ENCODE measurements at regions not wholly inside any gene's neighbourhood (a gene's known extent, or its start where the extent isn't known, plus 50 kb on each side); places are given as distances from the start of the nearest gene placed in this dataset.
"Not testable (repeated sequence)": the region's sequence is repeated elsewhere in the genome, so short reads cannot be mapped to it uniquely, and the experiment has no call there.

GRCh38 chr18:1267021-1267420 lies 362.4 kb downstream of the ADCYAP1 start:
- Mint-ChIP-seq H3K27me3 (ENCODE audit: low read depth) (no peaks in the 10 kb centered on the region), H3K4me1 (ENCODE audit: low read depth) (no peaks in the 10 kb centered on the region), H3K4me3 (no peak overlapping the region), H3K27ac (no peak overlapping the region), H3K36me3 (ENCODE audit: low read depth) (no peaks in the 10 kb centered on the region), H3K9me3 (ENCODE audit: insufficient read depth) (no peaks in the 10 kb centered on the region)
- DNase-seq (no peak), ATAC-seq (no peak)
- ChIA-PET POLR2A (no interaction called here), CTCF (no interaction called here)

GRCh38 chr18:1270081-1270480 lies 365.4 kb downstream of the ADCYAP1 start:
- no peaks in the 10 kb centered on the region for H3K27me3 Mint-ChIP-seq (ENCODE audit: low read depth)
- no peak overlapping the region for H3K27ac Mint-ChIP-seq
- POLR2A ChIA-PET, result no interaction called here
- no peak for ATAC-seq
- DNase-seq, result no peak
- peaks cover 1% of the 10 kb centered on the region for H3K9me3 Mint-ChIP-seq (ENCODE audit: insufficient read depth)
- no peaks in the 10 kb centered on the region for H3K36me3 Mint-ChIP-seq (ENCODE audit: low read depth)
- no peak overlapping the region for H3K4me3 Mint-ChIP-seq
- no peaks in the 10 kb centered on the region for H3K4me1 Mint-ChIP-seq (ENCODE audit: low read depth)
- CTCF ChIA-PET, result no interaction called here

- POLR2A ChIA-PET, result no interaction called here
- Mint-ChIP-seq H3K4me1 (ENCODE audit: low read depth) (no peaks in the 10 kb centered on the region), H3K4me3 (no peak overlapping the region), H3K27me3 (ENCODE audit: low read depth) (no peaks in the 10 kb centered on the region), H3K36me3 (ENCODE audit: low read depth) (no peaks in the 10 kb centered on the region), H3K9me3 (ENCODE audit: insufficient read depth) (peaks cover 6% of the 10 kb centered on the region), H3K27ac (no peak overlapping the region)
- CTCF ChIA-PET, result no interaction called here
- DNase-seq, result no peak
- no peak for ATAC-seq
Measured at GRCh38 chr18:1273469-1273868, 368.8 kb downstream of the ADCYAP1 start.

DNA sequence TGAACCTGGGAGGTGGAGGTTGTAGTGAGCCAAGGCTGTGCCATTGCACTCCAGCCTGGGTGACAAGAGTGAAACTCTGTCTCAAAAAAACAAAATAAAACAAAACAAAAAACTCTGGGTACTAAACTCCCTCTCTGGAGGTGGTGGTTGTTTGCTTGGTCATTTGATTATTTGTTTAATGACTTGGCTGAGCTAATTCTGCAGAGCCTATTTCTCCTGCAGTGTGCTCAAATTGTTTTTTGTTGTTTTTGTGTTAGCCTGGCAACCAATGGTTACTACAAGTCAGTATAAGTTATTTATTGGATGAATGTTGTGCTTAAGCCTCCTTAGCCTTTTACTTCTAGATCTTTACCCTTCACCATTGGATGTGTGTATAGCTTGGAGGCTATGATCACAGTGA lies 387.5 kb downstream of the ADCYAP1 start:
- no peaks in the 10 kb centered on the region for H3K36me3 Mint-ChIP-seq (ENCODE audit: low read depth)
- ATAC-seq, result no peak
- no peaks in the 10 kb centered on the region for H3K27me3 Mint-ChIP-seq (ENCODE audit: low read depth)
- no peaks in the 10 kb centered on the region for H3K4me1 Mint-ChIP-seq (ENCODE audit: low read depth)
- peaks cover 6% of the 10 kb centered on the region for H3K9me3 Mint-ChIP-seq (ENCODE audit: insufficient read depth)
- POLR2A ChIA-PET, result no interaction called here
- CTCF ChIA-PET, result no interaction called here
- no peak overlapping the region for H3K4me3 Mint-ChIP-seq
- no peak overlapping the region for H3K27ac Mint-ChIP-seq
- no peak for DNase-seq

- no peaks in the 10 kb centered on the region for H3K4me1 Mint-ChIP-seq (ENCODE audit: low read depth)
Measured at GRCh38 chr18:1294229-1294628, 389.6 kb downstream of the ADCYAP1 start.

GRCh38 chr18:1296237-1296636 lies 391.6 kb downstream of the ADCYAP1 start:
- no peak overlapping the region for H3K4me3 Mint-ChIP-seq
- POLR2A ChIA-PET, result no interaction called here
- DNase-seq, result no peak
- no peaks in the 10 kb centered on the region for H3K4me1 Mint-ChIP-seq (ENCODE audit: low read depth)
- no peak for ATAC-seq
- CTCF ChIA-PET, result no interaction called here
- no peak overlapping the region for H3K27ac Mint-ChIP-seq
- H3K9me3 Mint-ChIP-seq (ENCODE audit: insufficient read depth), result peaks cover 2% of the 10 kb centered on the region
- no peaks in the 10 kb centered on the region for H3K27me3 Mint-ChIP-seq (ENCODE audit: low read depth)
- no peaks in the 10 kb centered on the region for H3K36me3 Mint-ChIP-seq (ENCODE audit: low read depth)

More at GRCh38 chr18:1294229-1294628, 389.6 kb downstream of the ADCYAP1 start:
- Mint-ChIP-seq H3K27me3 (ENCODE audit: low read depth) (no peaks in the 10 kb centered on the region), H3K36me3 (ENCODE audit: low read depth) (no peaks in the 10 kb centered on the region), H3K9me3 (ENCODE audit: insufficient read depth) (no peaks in the 10 kb centered on the region), H3K4me3 (no peak overlapping the region), H3K27ac (no peak overlapping the region)
- ChIA-PET POLR2A (no interaction called here), CTCF (no interaction called here)
- DNase-seq (no peak), ATAC-seq (no peak)

GRCh38 chr18:1302861-1303260 lies 398.2 kb downstream of the ADCYAP1 start:
- Mint-ChIP-seq H3K27ac (no peak overlapping the region), H3K27me3 (ENCODE audit: low read depth) (no peaks in the 10 kb centered on the region), H3K36me3 (ENCODE audit: low read depth) (no peaks in the 10 kb centered on the region), H3K9me3 (ENCODE audit: insufficient read depth) (peaks cover 9% of the 10 kb centered on the region), H3K4me3 (no peak overlapping the region), H3K4me1 (ENCODE audit: low read depth) (no peaks in the 10 kb centered on the region)
- no peak for DNase-seq
- ATAC-seq, result no peak
- CTCF ChIA-PET, result no interaction called here
- POLR2A ChIA-PET, result no interaction called here

GRCh38 chr18:1304392-1304992 lies 399.8 kb downstream of the ADCYAP1 start:
- ChIA-PET POLR2A (no interaction called here), CTCF (no interaction called here)
- Mint-ChIP-seq H3K27me3 (ENCODE audit: low read depth) (no peaks in the 10 kb centered on the region), H3K27ac (no peak overlapping the region), H3K4me3 (no peak overlapping the region), H3K9me3 (ENCODE audit: insufficient read depth) (peaks cover 9% of the 10 kb centered on the region), H3K4me1 (ENCODE audit: low read depth) (no peaks in the 10 kb centered on the region), H3K36me3 (ENCODE audit: low read depth) (no peaks in the 10 kb centered on the region)
- ATAC-seq (no peak), DNase-seq (no peak)

DNA sequence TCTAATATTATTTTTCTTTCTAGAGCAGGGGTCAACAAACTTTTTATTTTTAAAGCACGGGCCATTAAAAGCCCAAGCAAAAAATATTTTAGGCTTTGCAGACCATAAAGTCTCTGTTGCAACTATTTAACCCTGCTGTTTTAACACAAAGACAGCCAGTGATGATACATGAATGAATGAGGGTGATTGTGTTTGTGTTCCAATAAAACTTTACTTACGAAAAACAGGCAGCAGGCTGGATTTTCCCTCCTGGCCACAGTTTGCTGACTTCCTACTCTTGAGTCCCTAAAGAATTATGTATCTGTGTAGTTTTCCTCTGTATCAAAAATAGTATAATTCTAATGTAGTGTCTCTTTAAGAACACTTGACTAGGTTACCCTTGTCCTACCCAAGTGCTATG lies 402.0 kb downstream of the ADCYAP1 start:
- H3K4me3 Mint-ChIP-seq, result no peak overlapping the region
- no peak overlapping the region for H3K27ac Mint-ChIP-seq
- H3K36me3 Mint-ChIP-seq (ENCODE audit: low read depth), result no peaks in the 10 kb centered on the region
- H3K27me3 Mint-ChIP-seq (ENCODE audit: low read depth), result no peaks in the 10 kb centered on the region
- H3K9me3 Mint-ChIP-seq (ENCODE audit: insufficient read depth), result peaks cover 4% of the 10 kb centered on the region
- no peaks in the 10 kb centered on the region for H3K4me1 Mint-ChIP-seq (ENCODE audit: low read depth)
- no peak for ATAC-seq
- ChIA-PET CTCF (no interaction called here), POLR2A (no interaction called here)
- DNase-seq, result no peak

- Mint-ChIP-seq H3K4me1 (ENCODE audit: low read depth) (no peaks in the 10 kb centered on the region), H3K27ac (no peak overlapping the region), H3K4me3 (no peak overlapping the region), H3K36me3 (ENCODE audit: low read depth) (no peaks in the 10 kb centered on the region), H3K9me3 (ENCODE audit: insufficient read depth) (peaks cover 4% of the 10 kb centered on the region), H3K27me3 (ENCODE audit: low read depth) (no peaks in the 10 kb centered on the region)
- ATAC-seq, result no peak
- no peak for DNase-seq
- ChIA-PET CTCF (no interaction called here), POLR2A (no interaction called here)
Measured at GRCh38 chr18:1308686-1309085, 404.0 kb downstream of the ADCYAP1 start.

DNA sequence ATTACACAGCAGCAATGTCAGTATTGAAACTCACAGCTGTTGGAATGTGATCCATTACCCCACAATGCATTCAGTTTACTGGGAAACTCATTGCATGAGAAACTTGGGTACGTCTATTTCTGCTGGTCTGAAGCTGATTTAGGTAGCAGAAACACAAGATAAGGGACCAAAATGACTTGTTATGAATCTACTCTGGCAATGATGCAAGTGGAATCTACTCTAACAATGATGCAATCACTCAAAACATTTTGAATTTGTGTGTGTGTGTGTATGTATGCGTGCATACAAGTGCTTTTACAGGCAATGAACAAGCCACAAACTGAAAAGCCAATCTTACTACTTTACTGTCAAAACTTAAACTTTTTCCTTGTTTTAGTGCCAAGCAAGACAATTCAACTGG lies 406.7 kb downstream of the ADCYAP1 start:
- Mint-ChIP-seq H3K27ac (no peak overlapping the region), H3K27me3 (ENCODE audit: low read depth) (no peaks in the 10 kb centered on the region), H3K36me3 (ENCODE audit: low read depth) (no peaks in the 10 kb centered on the region), H3K9me3 (ENCODE audit: insufficient read depth) (peaks cover 4% of the 10 kb centered on the region), H3K4me1 (ENCODE audit: low read depth) (no peaks in the 10 kb centered on the region), H3K4me3 (no peak overlapping the region)
- DNase-seq, result no peak
- no peak for ATAC-seq
- CTCF ChIA-PET, result no interaction called here
- POLR2A ChIA-PET, result no interaction called here

- H3K27me3 Mint-ChIP-seq (ENCODE audit: low read depth); H3K27ac Mint-ChIP-seq; H3K9me3 Mint-ChIP-seq (ENCODE audit: insufficient read depth); POLR2A ChIA-PET; ATAC-seq; H3K4me1 Mint-ChIP-seq (ENCODE audit: low read depth); H3K4me3 Mint-ChIP-seq; CTCF ChIA-PET; H3K36me3 Mint-ChIP-seq (ENCODE audit: low read depth); DNase-seq: not testable (repeated sequence)
Measured at GRCh38 chr18:1335345-1335744, 430.7 kb downstream of the ADCYAP1 start.

DNA sequence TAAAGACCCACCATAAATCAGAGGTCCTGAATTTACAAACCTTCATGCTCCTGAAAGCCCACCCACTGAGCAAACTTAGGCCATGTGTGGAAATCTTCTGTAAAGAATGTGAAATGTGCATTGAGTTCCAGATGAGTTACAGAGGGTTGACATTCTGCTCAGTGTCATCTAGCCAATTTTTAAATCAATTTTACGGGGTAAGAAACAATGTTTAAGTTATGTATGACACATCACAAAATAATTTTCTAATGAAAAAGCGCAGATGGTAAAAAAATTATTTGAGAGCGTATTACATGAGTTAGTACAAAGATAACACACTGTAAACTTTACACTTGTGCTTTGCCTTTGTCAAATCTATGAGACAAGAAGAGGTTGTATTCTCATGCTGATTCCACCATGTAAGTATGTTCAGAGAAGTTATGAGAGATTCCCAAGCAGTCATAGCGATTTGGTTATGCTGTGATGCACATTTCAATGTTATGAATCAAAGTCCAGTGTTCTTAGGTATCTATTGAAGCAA lies 446.3 kb downstream of the ADCYAP1 start:
- Mint-ChIP-seq H3K4me3 (no peak overlapping the region), H3K4me1 (ENCODE audit: low read depth) (no peaks in the 10 kb centered on the region), H3K9me3 (ENCODE audit: insufficient read depth) (no peaks in the 10 kb centered on the region), H3K27ac (no peak overlapping the region), H3K36me3 (ENCODE audit: low read depth) (no peaks in the 10 kb centered on the region), H3K27me3 (ENCODE audit: low read depth) (no peaks in the 10 kb centered on the region)
- ChIA-PET POLR2A (no interaction called here), CTCF (no interaction called here)
- no peak for DNase-seq
- ATAC-seq, result no peak

All from activated CD8-positive, alpha-beta T cell treated with anti-CD3 and anti-CD28 coated beads, Interleukin-2, amount 10 ng/mL, durations not matched to agents 7 days and 5 days (primary cell).